GM13976 (cell line): ENCODE measurements at regions not wholly inside any gene's neighbourhood (a gene's known extent, or its start where the extent isn't known, plus 50 kb on each side); places are given as distances from the start of the nearest gene placed in this dataset.

Experiments
- DNase-seq: peaks from one replicate; pipeline ENCODE4 v3.0.0; 2012; ENCODE audit warnings: low spot score
- in situ Hi-C: fragments of 300-500 bp; cut with MboI; formaldehyde crosslinking; loops from one replicate; pipeline ENCODE4 v1.12.0; 2022; ENCODE audit warnings: low sequenced_read_pairs, mixed read lengths, inconsistent platforms; ENCODE audit not compliant: unreplicated experiment
- TF ChIP-seq, protein P1 (sequence below): IDR thresholded peaks from 2 replicates; pipeline ENCODE4 v1.5.1; 2012; ENCODE audit warnings: borderline replicate concordance, mild to moderate bottlenecking; ENCODE audit not compliant: insufficient read depth; ENCODE audit errors: extremely low read depth, missing control alignments, control extremely low read depth

DNA sequence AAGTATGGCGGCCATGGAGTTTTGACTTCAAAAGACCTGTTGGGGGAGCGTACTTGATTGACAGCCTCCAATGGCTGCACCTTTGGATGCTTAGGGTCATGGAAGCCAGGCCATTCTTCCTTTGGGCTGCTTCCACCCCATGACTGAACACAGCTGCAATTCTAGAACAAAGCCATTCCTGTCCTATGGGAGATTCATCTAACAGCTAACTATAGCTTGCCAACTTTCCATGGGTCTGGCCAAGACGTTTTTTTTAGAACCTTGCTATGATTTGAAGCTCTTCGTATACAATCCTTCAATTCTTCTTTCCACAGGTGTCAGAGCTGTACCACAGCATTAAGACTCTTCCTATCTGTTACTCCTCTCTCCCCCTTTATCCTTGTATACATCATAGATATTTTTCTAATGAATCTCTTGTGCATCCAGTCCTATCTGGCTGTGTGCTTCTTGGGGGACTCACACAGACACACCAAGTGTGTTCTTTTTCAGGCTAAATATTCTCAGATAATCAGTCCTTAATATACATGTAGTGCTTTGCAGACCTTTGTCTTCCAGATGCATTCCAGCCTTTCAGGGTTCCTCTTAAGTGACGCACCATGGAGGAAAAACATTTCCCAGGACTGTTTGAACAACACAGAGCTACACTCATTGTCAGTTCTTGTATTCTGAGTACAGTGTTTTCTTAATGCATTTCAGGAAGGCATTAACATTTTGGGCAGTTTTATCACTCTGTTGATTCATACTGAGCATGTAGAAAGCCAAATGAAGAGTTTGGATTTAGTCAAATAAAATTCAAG lies 198.9 kb downstream of the TAF11L14 start:
- TF ChIP-seq, protein P1, sequence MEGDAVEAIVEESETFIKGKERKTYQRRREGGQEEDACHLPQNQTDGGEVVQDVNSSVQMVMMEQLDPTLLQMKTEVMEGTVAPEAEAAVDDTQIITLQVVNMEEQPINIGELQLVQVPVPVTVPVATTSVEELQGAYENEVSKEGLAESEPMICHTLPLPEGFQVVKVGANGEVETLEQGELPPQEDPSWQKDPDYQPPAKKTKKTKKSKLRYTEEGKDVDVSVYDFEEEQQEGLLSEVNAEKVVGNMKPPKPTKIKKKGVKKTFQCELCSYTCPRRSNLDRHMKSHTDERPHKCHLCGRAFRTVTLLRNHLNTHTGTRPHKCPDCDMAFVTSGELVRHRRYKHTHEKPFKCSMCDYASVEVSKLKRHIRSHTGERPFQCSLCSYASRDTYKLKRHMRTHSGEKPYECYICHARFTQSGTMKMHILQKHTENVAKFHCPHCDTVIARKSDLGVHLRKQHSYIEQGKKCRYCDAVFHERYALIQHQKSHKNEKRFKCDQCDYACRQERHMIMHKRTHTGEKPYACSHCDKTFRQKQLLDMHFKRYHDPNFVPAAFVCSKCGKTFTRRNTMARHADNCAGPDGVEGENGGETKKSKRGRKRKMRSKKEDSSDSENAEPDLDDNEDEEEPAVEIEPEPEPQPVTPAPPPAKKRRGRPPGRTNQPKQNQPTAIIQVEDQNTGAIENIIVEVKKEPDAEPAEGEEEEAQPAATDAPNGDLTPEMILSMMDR = no peak
- no peak for DNase-seq
- in situ Hi-C loops = no loop called here

DNA sequence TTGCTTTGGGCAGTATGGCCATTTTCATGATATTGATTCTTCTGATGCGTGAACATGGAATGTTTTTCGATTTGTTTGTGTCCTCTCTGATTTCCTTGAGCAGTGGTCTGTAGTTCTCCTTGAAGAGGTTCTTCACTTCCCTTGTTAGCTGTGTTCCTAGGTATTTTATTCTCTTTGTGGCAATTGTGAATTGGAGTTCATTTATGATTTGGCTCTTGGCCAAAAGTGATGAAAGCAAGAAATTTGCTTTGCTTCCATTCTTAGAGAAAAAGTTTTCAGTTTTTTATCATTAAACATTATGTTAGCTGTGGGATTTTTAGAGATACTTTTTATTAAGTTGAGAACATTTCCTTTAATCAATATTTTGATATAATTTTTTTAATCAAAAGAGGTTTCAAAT lies 203.5 kb downstream of the TAF11L14 start:
- TF ChIP-seq, protein P1 = no peak

DNA sequence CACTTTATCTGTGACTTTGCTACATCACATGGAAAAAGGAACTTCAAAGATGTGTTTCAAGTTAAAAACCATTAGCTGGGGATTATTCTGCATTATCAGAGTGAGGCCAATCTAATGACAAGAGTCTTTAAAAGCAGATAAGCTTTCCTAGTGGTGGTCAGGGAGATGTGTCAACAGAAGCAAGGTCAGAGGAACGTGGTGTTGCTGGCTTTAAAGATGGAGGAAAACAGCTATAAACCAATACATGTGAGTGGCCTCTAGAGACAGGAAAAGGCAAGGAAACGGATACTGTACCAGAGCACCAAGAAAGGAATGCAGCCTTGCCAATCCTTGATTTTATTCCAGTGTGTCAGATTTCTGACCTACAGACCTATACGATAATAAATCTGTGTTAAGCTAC lies 204.2 kb downstream of the TAF11L14 start:
- no peak for DNase-seq
- TF ChIP-seq, protein P1 = no peak
- in situ Hi-C loops = no loop called here

More for the DNA sequence above, 203.5 kb downstream of the TAF11L14 start:
- no peak for DNase-seq
- in situ Hi-C loops = no loop called here

DNA sequence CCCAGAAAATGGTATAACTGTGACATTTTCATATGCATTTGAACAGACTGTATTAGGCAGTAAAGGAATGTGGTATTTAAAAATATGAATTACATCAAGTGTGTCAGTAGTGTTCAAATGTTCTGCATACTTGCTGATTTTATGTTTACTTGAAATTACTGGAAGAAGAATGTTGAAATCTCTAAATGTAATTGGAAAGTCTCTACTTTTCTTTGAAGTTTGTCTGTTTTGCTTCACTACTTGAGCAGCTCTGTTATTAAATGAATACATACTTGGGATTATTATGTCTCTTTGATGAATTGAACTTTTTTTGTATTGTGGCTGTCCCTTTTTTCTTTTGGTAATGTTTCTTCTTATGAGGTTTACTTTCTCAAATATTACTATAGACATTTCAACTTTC lies 205.6 kb downstream of the TAF11L14 start:
- in situ Hi-C loops = no loop called here
- DNase-seq = no peak
- TF ChIP-seq, protein P1 = no peak

DNA sequence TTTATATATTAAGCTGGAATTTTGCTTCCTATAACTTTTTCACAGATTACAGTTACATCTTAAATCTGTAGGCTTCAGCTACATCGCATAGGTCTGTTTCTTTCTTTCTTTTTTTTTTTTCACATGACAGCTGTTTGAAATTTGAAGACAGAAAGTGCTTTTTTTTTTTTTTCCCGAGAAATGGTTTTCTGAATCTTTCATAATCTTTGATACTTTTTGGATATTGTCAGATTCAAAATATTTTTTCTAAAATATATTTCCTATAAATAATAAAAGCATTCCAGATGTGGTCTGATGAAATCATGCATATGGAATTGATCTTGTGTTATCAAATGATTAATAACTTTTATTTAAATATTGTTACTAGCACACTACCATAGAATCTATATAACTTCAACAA lies 212.2 kb downstream of the TAF11L14 start:
- in situ Hi-C loops = no loop called here
- no peak for DNase-seq
- TF ChIP-seq, protein P1 = no peak

DNA sequence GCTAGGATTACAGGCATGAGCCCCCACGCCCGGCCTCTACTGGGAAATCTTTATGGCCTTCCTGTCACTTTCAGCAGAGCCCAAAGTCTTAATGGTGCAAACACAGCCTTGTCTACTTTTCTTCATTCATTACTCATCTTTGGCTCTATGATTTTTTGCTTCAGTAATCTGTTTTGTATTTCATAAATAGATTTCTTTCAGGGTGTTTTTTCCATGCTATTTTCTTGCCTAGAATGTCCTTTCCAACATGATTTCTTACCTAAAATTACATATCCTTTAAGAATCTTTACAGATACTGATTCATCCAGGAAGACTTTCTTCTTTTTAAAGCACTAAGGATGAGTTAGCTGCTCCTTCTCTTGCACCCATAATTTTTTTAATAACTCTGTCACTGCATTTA lies 213.0 kb downstream of the TAF11L14 start:
- no peak for DNase-seq
- in situ Hi-C loops = no loop called here
- TF ChIP-seq, protein P1 = no peak
